ENCODE measurements at regions not wholly inside any gene's neighbourhood (a gene's known extent, or its start where the extent isn't known, plus 50 kb on each side); places are given as distances from the start of the nearest gene placed in this dataset.

GRCh38 chr13:32863596-32863995, 152.6 kb upstream of the KL start:
- no peak for DNase-seq

- no peak for DNase-seq
Measured at GRCh38 chr13:32866921-32867320, 149.3 kb upstream of the KL start.

- DNase-seq = no peak
Measured at GRCh38 chr13:32877491-32877890, 138.7 kb upstream of the KL start.

GRCh38 chr13:32878163-32878562, 138.1 kb upstream of the KL start:
- DNase-seq = no peak

GRCh38 chr13:32880636-32881035, 135.6 kb upstream of the KL start:
- DNase-seq = no peak

- DNase-seq = no peak
Measured at GRCh38 chr13:32881074-32881776, 135.0 kb upstream of the KL start.

- DNase-seq = peak; percentile 68
Measured at GRCh38 chr13:32881777-32882145, 134.5 kb upstream of the KL start.

GRCh38 chr13:32882691-32883090, 133.5 kb upstream of the KL start:
- DNase-seq = no peak

- peak; percentile 83 for DNase-seq
Measured at GRCh38 chr13:32883474-32883873, 132.7 kb upstream of the KL start.

- DNase-seq = no peak
Measured at GRCh38 chr13:32887617-32888016, 128.6 kb upstream of the KL start.

- no peak for DNase-seq
Measured at GRCh38 chr13:32889986-32890565, 126.1 kb upstream of the KL start.

GRCh38 chr13:32893176-32893575, 123.0 kb upstream of the KL start:
- DNase-seq = no peak

GRCh38 chr13:32894589-32895001, 121.6 kb upstream of the KL start:
- DNase-seq = no peak

- no peak for DNase-seq
Measured at GRCh38 chr13:32895296-32895695, 120.9 kb upstream of the KL start.

GRCh38 chr13:32897296-32897695, 118.9 kb upstream of the KL start:
- no peak for DNase-seq

- DNase-seq = no peak
Measured at GRCh38 chr13:32902029-32902780, 114.0 kb upstream of the KL start.

- no peak for DNase-seq
Measured at GRCh38 chr13:32902874-32903273, 113.3 kb upstream of the KL start.

- DNase-seq = no peak
Measured at GRCh38 chr13:32903720-32904119, 112.5 kb upstream of the KL start.

- DNase-seq = no peak
Measured at GRCh38 chr13:32904266-32904665, 112.0 kb upstream of the KL start.

- no peak for DNase-seq
Measured at GRCh38 chr13:32905063-32905863, 111.0 kb upstream of the KL start.

GRCh38 chr13:32905864-32906180, 110.4 kb upstream of the KL start:
- no peak for DNase-seq

GRCh38 chr13:32907211-32907610, 109.0 kb upstream of the KL start:
- DNase-seq = no peak

GRCh38 chr13:32910530-32910929, 105.7 kb upstream of the KL start:
- no peak for DNase-seq

- DNase-seq = peak; percentile 74
Measured at GRCh38 chr13:32911506-32911905, 104.7 kb upstream of the KL start.

All from DMS153 (cell line).